Osteoblast (primary cell): ENCODE measurements at regions not wholly inside any gene's neighbourhood (a gene's known extent, or its start where the extent isn't known, plus 50 kb on each side); places are given as distances from the start of the nearest gene placed in this dataset.
A peak's percentile ranks its signal among the peaks of the same experiment; 100 is the strongest.

Experiments
- DNase-seq: peaks from one replicate; pipeline ENCODE4 v3.0.0; 2011; ENCODE audit warnings: low spot score, mixed read lengths; ENCODE audit not compliant: insufficient read length; ENCODE audit errors: missing footprints
- H2AFZ ChIP-seq: 2 replicates; pipeline ENCODE4 v1.6.0; 2011; ENCODE audit warnings: mild to moderate bottlenecking, low read length
- H3K27ac ChIP-seq: 2 replicates; pipeline ENCODE4 v1.5.1; 2011; ENCODE audit warnings: mild to moderate bottlenecking, low read depth, low read length, moderate library complexity
- H3K27me3 ChIP-seq: 2 replicates; pipeline ENCODE4 v1.6.0; 2012; ENCODE audit warnings: mild to moderate bottlenecking, control low read depth, inconsistent platforms, low read length, moderate library complexity; ENCODE audit not compliant: insufficient read depth
- H3K36me3 ChIP-seq: 2 replicates; pipeline ENCODE4 v1.5.1; 2011; ENCODE audit warnings: mild to moderate bottlenecking, low read length, control low read depth, moderate library complexity; ENCODE audit not compliant: insufficient read depth
- H3K4me1 ChIP-seq: 2 replicates; pipeline ENCODE4 v1.5.1; 2011; ENCODE audit warnings: mild to moderate bottlenecking, low read length, control low read depth, moderate library complexity; ENCODE audit not compliant: insufficient read depth
- H3K4me2 ChIP-seq: 2 replicates; pipeline ENCODE4 v1.6.0; 2011; ENCODE audit warnings: mild to moderate bottlenecking, low read length; ENCODE audit not compliant: insufficient read depth
- H3K4me3 ChIP-seq: fragments of 200-600 bp; sonication (generic); 3 replicates; pipeline ENCODE4 v1.5.1; 2012; ENCODE audit warnings: mild to moderate bottlenecking, low read length, inconsistent platforms; ENCODE audit not compliant: insufficient read depth
- H3K79me2 ChIP-seq: 2 replicates; pipeline ENCODE4 v1.6.0; 2012; ENCODE audit warnings: mild to moderate bottlenecking, low read length, control low read depth, inconsistent platforms; ENCODE audit not compliant: insufficient read depth
- H3K9me3 ChIP-seq: 2 replicates; pipeline ENCODE4 v1.5.1; 2011; ENCODE audit warnings: low read depth, low read length, control low read depth
- H4K20me1 ChIP-seq: 2 replicates; pipeline ENCODE4 v1.6.0; 2012; ENCODE audit warnings: mild to moderate bottlenecking, low read length, control low read depth; ENCODE audit not compliant: insufficient read depth
- CTCF ChIP-seq: IDR thresholded peaks from 2 replicates; pipeline ENCODE4 v1.5.1; 2011; ENCODE audit warnings: mild to moderate bottlenecking, low read depth, low read length, moderate library complexity; ENCODE audit errors: extremely low read depth

GRCh38 chr1:14143777-14144176 lies 443.8 kb downstream of the PRDM2 start:
- H2AFZ ChIP-seq, result no peak overlapping the region
- no peak for TF ChIP-seq CTCF
- no peak overlapping the region for H3K4me2 ChIP-seq
- no peak for DNase-seq
- no peak overlapping the region for H3K4me3 ChIP-seq
- H3K4me1 ChIP-seq, result peaks cover 5% of the 10 kb centered on the region
- no peaks in the 10 kb centered on the region for H3K79me2 ChIP-seq
- H3K36me3 ChIP-seq, result no peaks in the 10 kb centered on the region
- H3K27me3 ChIP-seq, result no peaks in the 10 kb centered on the region
- H4K20me1 ChIP-seq, result no peaks in the 10 kb centered on the region
- H3K9me3 ChIP-seq, result no peaks in the 10 kb centered on the region
- no peak overlapping the region for H3K27ac ChIP-seq

- Histone ChIP-seq H2AFZ (no peak overlapping the region), H3K36me3 (no peaks in the 10 kb centered on the region), H3K27me3 (no peaks in the 10 kb centered on the region), H3K27ac (no peak overlapping the region), H3K4me2 (no peak overlapping the region), H3K4me1 (no peaks in the 10 kb centered on the region), H3K79me2 (no peaks in the 10 kb centered on the region), H3K9me3 (no peaks in the 10 kb centered on the region), H3K4me3 (no peak overlapping the region), H4K20me1 (no peaks in the 10 kb centered on the region)
- no peak for DNase-seq
- TF ChIP-seq CTCF, result no peak
These were observed 448.5 kb downstream of the PRDM2 start for GRCh38 chr1:14148526-14148925.

GRCh38 chr1:14149431-14149830 lies 449.1 kb upstream of the KAZN start:
- peak overlapping the region; percentile 70 for H2AFZ ChIP-seq
- no peaks in the 10 kb centered on the region for H3K79me2 ChIP-seq
- no peaks in the 10 kb centered on the region for H3K27me3 ChIP-seq
- H3K36me3 ChIP-seq, result no peaks in the 10 kb centered on the region
- peak overlapping the region; percentile 39 for H3K4me2 ChIP-seq
- H3K4me1 ChIP-seq, result no peaks in the 10 kb centered on the region
- TF ChIP-seq CTCF, result peak; percentile 40
- H3K4me3 ChIP-seq, result no peak overlapping the region
- no peaks in the 10 kb centered on the region for H3K9me3 ChIP-seq
- H4K20me1 ChIP-seq, result no peaks in the 10 kb centered on the region
- DNase-seq, result peak; percentile 71
- no peak overlapping the region for H3K27ac ChIP-seq

GRCh38 chr1:14156543-14156942 lies 441.9 kb upstream of the KAZN start:
- no peak for TF ChIP-seq CTCF
- Histone ChIP-seq H3K9me3 (no peaks in the 10 kb centered on the region), H3K4me1 (no peaks in the 10 kb centered on the region), H3K36me3 (no peaks in the 10 kb centered on the region), H3K4me2 (no peak overlapping the region), H4K20me1 (no peaks in the 10 kb centered on the region), H3K27ac (no peak overlapping the region), H3K4me3 (no peak overlapping the region), H3K27me3 (no peaks in the 10 kb centered on the region), H3K79me2 (no peaks in the 10 kb centered on the region), H2AFZ (no peak overlapping the region)
- no peak for DNase-seq
